Thyroid gland (tissue), 4 donors: ENCODE measurements at regions not wholly inside any gene's neighbourhood (a gene's known extent, or its start where the extent isn't known, plus 50 kb on each side); places are given as distances from the start of the nearest gene placed in this dataset.

Experiments used
- POLR2A ChIP-seq, 2 donors: fragments of 450-650 bp; IDR thresholded peaks; one replicate each; pipeline ENCODE4 v1.6.1; 2017; ENCODE audit warnings: antibody characterized with exemption in 2 of 2, mild to moderate bottlenecking in 2 of 2, moderate library complexity in 1 of 2
- TF ChIP-seq, protein P1 (sequence below), 6 experiments: fragments of 200-600 bp in 3 of 6; fragments of 450-650 bp in 3 of 6; sonication (generic) in 3 of 6; IDR thresholded peaks; one replicate each; pipeline ENCODE4 v1.5.1; 2016 to 2019; ENCODE audit warnings: antibody characterized with exemption in 6 of 6, mild to moderate bottlenecking in 2 of 6, inconsistent platforms in 1 of 6, moderate library complexity in 1 of 6

DNA sequence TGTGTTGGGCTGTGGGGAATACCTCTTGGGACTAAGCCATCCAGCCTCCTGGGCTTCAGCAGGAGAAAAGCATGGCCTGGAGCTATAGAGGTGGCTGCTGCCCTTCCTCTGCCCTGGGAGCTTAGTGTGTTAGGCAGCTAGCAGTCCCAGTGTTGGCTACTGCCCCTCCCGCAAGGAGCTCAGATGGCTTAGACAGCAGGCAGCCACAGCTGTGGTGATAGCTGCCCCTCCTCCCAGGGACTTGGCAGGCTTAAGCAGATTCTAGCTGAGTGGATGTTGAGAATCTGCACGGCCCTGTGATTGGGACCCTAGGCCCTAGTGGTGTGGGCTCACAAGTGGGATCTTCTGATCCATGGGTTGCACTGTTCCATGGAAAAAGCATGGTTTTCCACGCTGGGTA, 264.5 kb downstream of the TDRD3 start:
- TF ChIP-seq, protein P1, sequence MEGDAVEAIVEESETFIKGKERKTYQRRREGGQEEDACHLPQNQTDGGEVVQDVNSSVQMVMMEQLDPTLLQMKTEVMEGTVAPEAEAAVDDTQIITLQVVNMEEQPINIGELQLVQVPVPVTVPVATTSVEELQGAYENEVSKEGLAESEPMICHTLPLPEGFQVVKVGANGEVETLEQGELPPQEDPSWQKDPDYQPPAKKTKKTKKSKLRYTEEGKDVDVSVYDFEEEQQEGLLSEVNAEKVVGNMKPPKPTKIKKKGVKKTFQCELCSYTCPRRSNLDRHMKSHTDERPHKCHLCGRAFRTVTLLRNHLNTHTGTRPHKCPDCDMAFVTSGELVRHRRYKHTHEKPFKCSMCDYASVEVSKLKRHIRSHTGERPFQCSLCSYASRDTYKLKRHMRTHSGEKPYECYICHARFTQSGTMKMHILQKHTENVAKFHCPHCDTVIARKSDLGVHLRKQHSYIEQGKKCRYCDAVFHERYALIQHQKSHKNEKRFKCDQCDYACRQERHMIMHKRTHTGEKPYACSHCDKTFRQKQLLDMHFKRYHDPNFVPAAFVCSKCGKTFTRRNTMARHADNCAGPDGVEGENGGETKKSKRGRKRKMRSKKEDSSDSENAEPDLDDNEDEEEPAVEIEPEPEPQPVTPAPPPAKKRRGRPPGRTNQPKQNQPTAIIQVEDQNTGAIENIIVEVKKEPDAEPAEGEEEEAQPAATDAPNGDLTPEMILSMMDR (IDR thresholded peaks at IDR 0.05): no peak
- no peak for TF ChIP-seq POLR2A (IDR thresholded peaks at IDR 0.05)
